Mesendoderm (in vitro differentiated cells): ENCODE measurements at regions not wholly inside any gene's neighbourhood (a gene's known extent, or its start where the extent isn't known, plus 50 kb on each side); places are given as distances from the start of the nearest gene placed in this dataset.

Experiments
- DNase-seq: peaks from one replicate; pipeline ENCODE4 v3.0.0; 2013
- H2AK5ac ChIP-seq: 2 replicates; pipeline ENCODE4 v1.6.1; 2013; ENCODE audit warnings: low read length, inconsistent platforms
- H2BK120ac ChIP-seq: 2 replicates; pipeline ENCODE4 v1.6.1; 2013; ENCODE audit warnings: low read depth, mild to moderate bottlenecking, low read length, moderate library complexity, mixed read lengths
- H2BK15ac ChIP-seq: replicated peaks from 2 replicates; pipeline ENCODE4 v1.6.1; 2013; ENCODE audit warnings: low read depth, mild to moderate bottlenecking, moderate library complexity
- H2BK5ac ChIP-seq: 2 replicates; pipeline ENCODE4 v1.6.1; 2013; ENCODE audit warnings: low read length, inconsistent platforms
- H3K18ac ChIP-seq: 2 replicates; pipeline ENCODE4 v1.6.1; 2013; ENCODE audit warnings: mild to moderate bottlenecking, low read length, mixed read lengths
- H3K23ac ChIP-seq: one replicate; pipeline ENCODE4 v1.6.1; 2013; ENCODE audit warnings: low read length
- H3K27ac ChIP-seq: 2 replicates; pipeline ENCODE4 v1.5.1; 2013; ENCODE audit warnings: low read depth, mild to moderate bottlenecking, inconsistent platforms, low read length, moderate library complexity
- H3K27me3 ChIP-seq: 2 replicates; pipeline ENCODE4 v1.6.1; 2013; ENCODE audit warnings: low read length, control low read depth, mild to moderate bottlenecking, inconsistent platforms; ENCODE audit not compliant: insufficient read depth, poor library complexity
- H3K36me3 ChIP-seq: 2 replicates; pipeline ENCODE4 v1.6.1; 2013; ENCODE audit warnings: low read length, inconsistent platforms; ENCODE audit not compliant: control insufficient read depth, insufficient read depth
- H3K4ac ChIP-seq: one replicate; pipeline ENCODE4 v1.6.1; 2013; ENCODE audit warnings: low read depth, mild to moderate bottlenecking, low read length, moderate library complexity
- H3K4me1 ChIP-seq: 2 replicates; pipeline ENCODE4 v1.6.1; 2013; ENCODE audit warnings: low read depth, low read length, inconsistent platforms; ENCODE audit not compliant: control insufficient read depth
- H3K4me2 ChIP-seq: 2 replicates; pipeline ENCODE4 v1.6.1; 2013; ENCODE audit warnings: low read length
- H3K4me3 ChIP-seq: 2 replicates; pipeline ENCODE4 v1.5.1; 2013; ENCODE audit warnings: mild to moderate bottlenecking, low read length
- H3K56ac ChIP-seq: one replicate; pipeline ENCODE4 v1.6.1; 2013; ENCODE audit warnings: low read length
- H3K79me1 ChIP-seq: 2 replicates; pipeline ENCODE4 v1.6.1; 2013; ENCODE audit warnings: low read length, inconsistent platforms
- H3K79me2 ChIP-seq: 2 replicates; pipeline ENCODE4 v1.6.1; 2013; ENCODE audit warnings: mild to moderate bottlenecking, low read length; ENCODE audit not compliant: control insufficient read depth, insufficient read depth
- H3K9ac ChIP-seq: 2 replicates; pipeline ENCODE4 v1.6.1; 2013; ENCODE audit warnings: low read length, inconsistent platforms
- H4K5ac ChIP-seq: one replicate; pipeline ENCODE4 v1.6.1; 2013; ENCODE audit warnings: low read length
- H4K8ac ChIP-seq: one replicate; pipeline ENCODE4 v1.6.1; 2013; ENCODE audit warnings: low read depth, mild to moderate bottlenecking, control low read depth, low read length, moderate library complexity
- WGBS: extraction: QIAGEN DNeasy Blood & Tissue Kit; methylation state at CpG from one replicate; pipeline ENCODE4 v1.1.7; 2013; ENCODE audit warnings: low lambda C conversion rate, missing lambda C conversion rate; ENCODE audit not compliant: insufficient coverage; ENCODE audit errors: extremely low coverage; 5-methylcytosine and 5-hydroxymethylcytosine counted together

DNA sequence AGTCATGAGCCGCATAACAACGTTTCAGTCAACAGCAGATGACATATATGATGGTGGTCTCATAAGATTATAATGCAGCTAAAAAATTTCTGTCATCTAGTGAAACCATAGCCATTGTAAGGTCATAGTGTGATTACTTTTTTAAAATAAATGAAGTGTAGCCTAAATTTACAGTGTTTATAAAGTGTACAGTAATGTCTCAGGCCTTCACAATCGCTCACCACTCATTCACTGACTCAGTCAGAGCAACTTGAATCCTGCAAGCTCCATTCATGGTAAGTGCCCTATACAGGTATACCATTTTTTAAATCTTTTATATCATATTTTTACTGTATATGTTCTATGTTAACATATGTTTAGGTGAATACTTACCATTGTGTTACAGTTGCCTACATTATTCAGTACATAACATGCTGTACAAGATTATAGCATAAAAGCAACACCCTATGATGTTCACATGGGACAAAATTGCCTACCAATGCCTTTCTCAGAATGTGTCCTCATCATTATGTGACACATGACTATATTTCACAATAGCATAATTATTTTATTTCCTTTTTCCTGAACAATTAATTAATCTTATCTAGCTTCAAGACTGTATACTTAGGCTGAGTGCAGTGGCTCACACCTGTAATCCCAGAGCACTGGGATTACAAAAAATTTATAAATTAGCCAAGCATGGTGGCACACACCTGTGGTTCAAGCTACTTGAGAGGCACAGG, 1115.9 kb upstream of the ZEB2 start:
- Histone ChIP-seq H3K4me3 (no peak overlapping the region), H3K79me2 (no peaks in the 10 kb centered on the region)
- no CpG with 5 or more reads among the region's 3 CpGs for whole genome bisulfite sequencing

GRCh38 chr2:145631561-145631960, 1111.6 kb upstream of the ZEB2 start:
- no peak overlapping the region for H3K4me2 ChIP-seq
- no peak overlapping the region for H2BK120ac ChIP-seq
- no peak overlapping the region for H3K56ac ChIP-seq
- H3K79me2 ChIP-seq, result no peaks in the 10 kb centered on the region
- no peak overlapping the region for H3K4ac ChIP-seq
- DNase-seq, result no peak
- H3K4me3 ChIP-seq, result no peak overlapping the region
- H3K18ac ChIP-seq, result no peak overlapping the region
- H3K9ac ChIP-seq, result no peak overlapping the region
- no peak overlapping the region for H2BK5ac ChIP-seq
- H2BK15ac ChIP-seq, result no peak overlapping the region
- H4K8ac ChIP-seq, result no peak overlapping the region
- no peaks in the 10 kb centered on the region for H3K27me3 ChIP-seq
- no peak overlapping the region for H4K5ac ChIP-seq
- no peak overlapping the region for H2AK5ac ChIP-seq
- no peaks in the 10 kb centered on the region for H3K4me1 ChIP-seq
- no peak overlapping the region for H3K23ac ChIP-seq
- no peaks in the 10 kb centered on the region for H3K36me3 ChIP-seq
- no peak overlapping the region for H3K27ac ChIP-seq
- H3K79me1 ChIP-seq, result no peaks in the 10 kb centered on the region
- no CpG with 5 or more reads among the region's 1 CpG for WGBS

More for the DNA sequence above, 1115.9 kb upstream of the ZEB2 start:
- Histone ChIP-seq H4K5ac (no peak overlapping the region), H2BK120ac (no peak overlapping the region), H3K4me1 (no peaks in the 10 kb centered on the region), H3K9ac (no peak overlapping the region), H4K8ac (no peak overlapping the region), H3K4ac (no peak overlapping the region), H3K18ac (no peak overlapping the region), H3K79me1 (no peaks in the 10 kb centered on the region), H2AK5ac (no peak overlapping the region), H3K36me3 (no peaks in the 10 kb centered on the region), H3K56ac (no peak overlapping the region), H3K27ac (no peak overlapping the region), H3K23ac (no peak overlapping the region), H2BK5ac (no peak overlapping the region), H2BK15ac (no peak overlapping the region), H3K27me3 (no peaks in the 10 kb centered on the region), H3K4me2 (no peak overlapping the region)
- DNase-seq, result no peak

- no peaks in the 10 kb centered on the region for H3K4me1 ChIP-seq
- no peak for DNase-seq
- H2BK5ac ChIP-seq, result no peak overlapping the region
- H3K18ac ChIP-seq, result no peak overlapping the region
- H3K4me2 ChIP-seq, result no peak overlapping the region
- no peak overlapping the region for H2BK120ac ChIP-seq
- no peak overlapping the region for H3K27ac ChIP-seq
- H3K9ac ChIP-seq, result no peak overlapping the region
- no peak overlapping the region for H3K4me3 ChIP-seq
- no peak overlapping the region for H2AK5ac ChIP-seq
- H2BK15ac ChIP-seq, result no peak overlapping the region
- no peak overlapping the region for H3K23ac ChIP-seq
- H3K4ac ChIP-seq, result no peak overlapping the region
- H3K36me3 ChIP-seq, result no peaks in the 10 kb centered on the region
- H3K56ac ChIP-seq, result no peak overlapping the region
- H4K5ac ChIP-seq, result no peak overlapping the region
- no peak overlapping the region for H4K8ac ChIP-seq
- no peaks in the 10 kb centered on the region for H3K79me1 ChIP-seq
- H3K27me3 ChIP-seq, result no peaks in the 10 kb centered on the region
- no peaks in the 10 kb centered on the region for H3K79me2 ChIP-seq
Observed at GRCh38 chr2:145626301-145626700, 1106.4 kb upstream of the ZEB2 start.

GRCh38 chr2:145625111-145625510, 1105.2 kb upstream of the ZEB2 start:
- H3K18ac ChIP-seq, result no peak overlapping the region
- no peak overlapping the region for H3K9ac ChIP-seq
- H3K27ac ChIP-seq, result no peak overlapping the region
- no peak overlapping the region for H3K56ac ChIP-seq
- H3K23ac ChIP-seq, result no peak overlapping the region
- H3K4ac ChIP-seq, result no peak overlapping the region
- no peak overlapping the region for H2BK120ac ChIP-seq
- WGBS, result no CpG with 5 or more reads among the region's 1 CpG
- H3K79me1 ChIP-seq, result no peaks in the 10 kb centered on the region
- H4K5ac ChIP-seq, result no peak overlapping the region
- no peaks in the 10 kb centered on the region for H3K36me3 ChIP-seq
- H3K79me2 ChIP-seq, result no peaks in the 10 kb centered on the region
- DNase-seq, result no peak
- H2BK15ac ChIP-seq, result no peak overlapping the region
- no peak overlapping the region for H4K8ac ChIP-seq
- no peaks in the 10 kb centered on the region for H3K4me1 ChIP-seq
- H2BK5ac ChIP-seq, result no peak overlapping the region
- H3K27me3 ChIP-seq, result no peaks in the 10 kb centered on the region
- no peak overlapping the region for H2AK5ac ChIP-seq
- H3K4me3 ChIP-seq, result no peak overlapping the region
- no peak overlapping the region for H3K4me2 ChIP-seq

DNA sequence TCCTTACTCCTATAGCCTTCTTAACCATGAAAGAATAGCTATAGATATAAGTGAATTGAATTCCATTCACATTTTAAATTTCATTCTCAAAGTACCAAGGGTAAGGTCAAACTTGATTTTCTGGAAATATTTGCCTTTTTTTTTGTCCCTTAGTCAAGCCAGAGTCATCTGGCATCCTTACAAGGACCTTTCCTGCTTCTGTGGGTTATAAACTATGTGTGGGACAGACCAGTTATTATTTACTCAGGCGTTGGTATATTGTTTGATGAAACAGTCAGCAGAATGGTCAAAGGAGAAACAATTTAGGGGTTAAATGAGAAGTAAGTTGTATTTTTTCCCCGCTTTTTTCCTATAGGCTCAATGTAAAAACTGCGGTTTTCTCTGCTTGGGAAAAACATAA, 1103.2 kb upstream of the ZEB2 start:
- H3K27me3 ChIP-seq, result no peaks in the 10 kb centered on the region
- WGBS, result no CpG with 5 or more reads among the region's 3 CpGs
- H3K4ac ChIP-seq, result no peak overlapping the region
- H3K36me3 ChIP-seq, result no peaks in the 10 kb centered on the region
- no peak for DNase-seq
- H2BK5ac ChIP-seq, result no peak overlapping the region
- no peak overlapping the region for H4K5ac ChIP-seq
- H3K56ac ChIP-seq, result no peak overlapping the region
- no peak overlapping the region for H3K27ac ChIP-seq
- H3K18ac ChIP-seq, result no peak overlapping the region
- H3K4me3 ChIP-seq, result no peak overlapping the region
- no peak overlapping the region for H3K4me2 ChIP-seq
- no peak overlapping the region for H2BK15ac ChIP-seq
- no peaks in the 10 kb centered on the region for H3K4me1 ChIP-seq
- H2AK5ac ChIP-seq, result no peak overlapping the region
- no peak overlapping the region for H2BK120ac ChIP-seq
- no peaks in the 10 kb centered on the region for H3K79me2 ChIP-seq
- no peak overlapping the region for H3K23ac ChIP-seq
- no peak overlapping the region for H3K9ac ChIP-seq
- no peak overlapping the region for H4K8ac ChIP-seq
- no peaks in the 10 kb centered on the region for H3K79me1 ChIP-seq

DNA sequence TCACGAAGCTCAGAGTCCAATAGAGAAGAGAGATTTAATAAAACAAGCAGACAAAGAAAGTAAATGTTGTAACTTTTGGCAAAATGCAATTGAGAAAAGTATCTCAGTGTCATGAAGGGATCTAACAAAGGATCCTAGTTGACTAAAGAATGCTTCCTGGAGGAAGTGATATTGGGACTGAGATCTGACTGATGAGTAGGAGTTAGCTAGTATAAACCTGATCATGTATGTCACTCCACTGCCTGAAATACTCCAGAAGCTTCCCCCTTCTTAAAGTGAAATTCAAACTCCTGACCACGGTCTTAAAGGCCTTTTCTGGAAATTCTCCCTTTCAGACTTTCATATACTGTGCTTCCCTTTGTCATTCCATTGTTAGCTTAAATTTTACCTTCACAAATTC, 1102.4 kb upstream of the ZEB2 start:
- no peak overlapping the region for H3K9ac ChIP-seq
- H2AK5ac ChIP-seq, result no peak overlapping the region
- no peak overlapping the region for H4K5ac ChIP-seq
- no peaks in the 10 kb centered on the region for H3K36me3 ChIP-seq
- H3K4ac ChIP-seq, result no peak overlapping the region
- WGBS, result no CpG with 5 or more reads among the region's 2 CpGs
- H3K79me2 ChIP-seq, result no peaks in the 10 kb centered on the region
- H2BK5ac ChIP-seq, result no peak overlapping the region
- no peaks in the 10 kb centered on the region for H3K4me1 ChIP-seq
- H3K4me2 ChIP-seq, result no peak overlapping the region
- H3K4me3 ChIP-seq, result no peak overlapping the region
- H2BK15ac ChIP-seq, result no peak overlapping the region
- H3K79me1 ChIP-seq, result no peaks in the 10 kb centered on the region
- no peak overlapping the region for H2BK120ac ChIP-seq
- no peak overlapping the region for H3K27ac ChIP-seq
- no peak for DNase-seq
- H3K23ac ChIP-seq, result no peak overlapping the region
- no peak overlapping the region for H3K18ac ChIP-seq
- H3K27me3 ChIP-seq, result no peaks in the 10 kb centered on the region
- no peak overlapping the region for H4K8ac ChIP-seq
- no peak overlapping the region for H3K56ac ChIP-seq
